ENCODE measurements at regions not wholly inside any gene's neighbourhood (a gene's known extent, or its start where the extent isn't known, plus 50 kb on each side); places are given as distances from the start of the nearest gene placed in this dataset.

DNA sequence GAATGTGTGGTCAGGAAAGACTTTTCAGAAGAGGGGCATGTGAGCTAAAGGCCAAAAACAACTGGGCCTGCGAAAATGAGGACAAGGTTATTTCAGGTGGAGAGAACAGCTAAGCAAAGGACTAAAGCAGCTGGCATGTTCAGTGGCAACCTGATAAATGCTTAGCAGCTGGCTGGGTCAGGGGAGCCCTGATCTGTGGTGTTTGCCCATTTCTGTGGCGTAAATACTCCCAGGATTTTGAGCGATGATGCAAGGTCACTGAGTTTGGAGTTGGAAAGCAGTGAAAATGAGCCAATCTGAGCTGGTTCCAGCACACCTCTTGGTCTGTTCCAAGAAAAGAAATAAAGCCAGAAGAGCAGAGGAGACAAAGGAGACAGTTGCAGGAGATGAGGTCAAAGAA, 704.3 kb downstream of the UQCRFS1 start:
- TF ChIP-seq, protein P1, sequence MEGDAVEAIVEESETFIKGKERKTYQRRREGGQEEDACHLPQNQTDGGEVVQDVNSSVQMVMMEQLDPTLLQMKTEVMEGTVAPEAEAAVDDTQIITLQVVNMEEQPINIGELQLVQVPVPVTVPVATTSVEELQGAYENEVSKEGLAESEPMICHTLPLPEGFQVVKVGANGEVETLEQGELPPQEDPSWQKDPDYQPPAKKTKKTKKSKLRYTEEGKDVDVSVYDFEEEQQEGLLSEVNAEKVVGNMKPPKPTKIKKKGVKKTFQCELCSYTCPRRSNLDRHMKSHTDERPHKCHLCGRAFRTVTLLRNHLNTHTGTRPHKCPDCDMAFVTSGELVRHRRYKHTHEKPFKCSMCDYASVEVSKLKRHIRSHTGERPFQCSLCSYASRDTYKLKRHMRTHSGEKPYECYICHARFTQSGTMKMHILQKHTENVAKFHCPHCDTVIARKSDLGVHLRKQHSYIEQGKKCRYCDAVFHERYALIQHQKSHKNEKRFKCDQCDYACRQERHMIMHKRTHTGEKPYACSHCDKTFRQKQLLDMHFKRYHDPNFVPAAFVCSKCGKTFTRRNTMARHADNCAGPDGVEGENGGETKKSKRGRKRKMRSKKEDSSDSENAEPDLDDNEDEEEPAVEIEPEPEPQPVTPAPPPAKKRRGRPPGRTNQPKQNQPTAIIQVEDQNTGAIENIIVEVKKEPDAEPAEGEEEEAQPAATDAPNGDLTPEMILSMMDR (IDR thresholded peaks at IDR 0.05): no peak
- TF ChIP-seq POLR2A (IDR thresholded peaks at IDR 0.05) (no peak), POLR2AphosphoS5 (IDR thresholded peaks at IDR 0.05; ENCODE audit: insufficient read depth in 1 of 2, low read depth in 1 of 2) (no peak)

All from vagina (tissue), 2 donors.